Lung (tissue), 11 donors: ENCODE measurements at regions not wholly inside any gene's neighbourhood (a gene's known extent, or its start where the extent isn't known, plus 50 kb on each side); places are given as distances from the start of the nearest gene placed in this dataset.

Experiments
- ATAC-seq: fragments of 200-7000 bp; cut with Tn5 transposase; one replicate; pipeline ENCODE4 v1.9.1; 2020; ENCODE audit warnings: moderate number of reproducible peaks; ENCODE audit not compliant: insufficient read depth, low FRiP score
- DNase-seq, 3 donors: peaks; one replicate each; pipeline ENCODE4 v3.0.0-alpha.2; 2013 to 2017
- H3K27ac ChIP-seq, 2 donors: one replicate each; pipeline ENCODE4 v1.5.1; 2013; ENCODE audit warnings: mild to moderate bottlenecking in 2 of 2, moderate library complexity in 2 of 2, control low read depth in 1 of 2, inconsistent platforms in 1 of 2, low read depth in 1 of 2, low read length in 1 of 2
- H3K27me3 ChIP-seq, 3 donors: one replicate each; pipeline ENCODE4 v1.5.1; 2013; ENCODE audit warnings: low read length in 2 of 3; ENCODE audit not compliant: control insufficient read depth in 3 of 3, insufficient read depth in 3 of 3
- H3K36me3 ChIP-seq, 4 donors: one replicate each; pipeline ENCODE4 v1.5.1; 2013; ENCODE audit warnings: low read length in 4 of 4, mild to moderate bottlenecking in 1 of 4, moderate library complexity in 1 of 4; ENCODE audit not compliant: control insufficient read depth in 4 of 4, insufficient read depth in 4 of 4
- H3K4me1 ChIP-seq, 5 donors: one replicate each; pipeline ENCODE4 v1.5.1; 2013; ENCODE audit warnings: low read length in 5 of 5, mild to moderate bottlenecking in 2 of 5, moderate library complexity in 1 of 5; ENCODE audit not compliant: control insufficient read depth in 5 of 5, insufficient read depth in 5 of 5
- H3K4me3 ChIP-seq: one replicate; pipeline ENCODE4 v1.5.1; 2013; ENCODE audit warnings: mild to moderate bottlenecking, control low read depth, moderate library complexity
- H3K9ac ChIP-seq, 2 donors: one replicate each; pipeline ENCODE4 v1.5.1; 2013; ENCODE audit warnings: low read length in 2 of 2, control low read depth in 1 of 2; ENCODE audit not compliant: insufficient read depth in 1 of 2
- H3K9me3 ChIP-seq, 4 donors: one replicate each; pipeline ENCODE4 v1.5.1; 2013; ENCODE audit warnings: low read length in 3 of 4, mild to moderate bottlenecking in 1 of 4, moderate library complexity in 1 of 4; ENCODE audit not compliant: control insufficient read depth in 4 of 4, insufficient read depth in 3 of 4
- CTCF ChIP-seq: IDR thresholded peaks from 2 replicates; pipeline ENCODE4 v1.5.1; 2012; ENCODE audit warnings: mild to moderate bottlenecking; ENCODE audit errors: control extremely low read depth, extremely low read depth
- WGBS, 2 donors: extraction: QIAGEN DNeasy Blood & Tissue Kit; methylation state at CpG; one replicate each; pipeline ENCODE4 v1.1.7; 2013; 5-methylcytosine and 5-hydroxymethylcytosine counted together
- donor health status: control.
- donor health status: control.
- donor health status: Bipolar disorder and iron deficiency.
- donor health status: healthy.
- donor health status: DM: yes; HTN: yes; CAD: no.

- Histone ChIP-seq H3K36me3 (no peaks in the 10 kb centered on the region), H3K27me3 (no peaks in the 10 kb centered on the region), H3K9me3 (peaks cover 0 to 3% (median 0%) of the 10 kb centered on the region in 4 donors), H3K4me1 (no peaks in the 10 kb centered on the region), H3K9ac (no peak overlapping the region), H3K27ac (no peak overlapping the region), H3K4me3 (no peak overlapping the region)
- WGBS, 2 donors, result 92 to 97% methylated on average over 3 of the region's 3 CpGs
- no peak for DNase-seq
- TF ChIP-seq CTCF, result no peak
- ATAC-seq, result no peak
Observed at GRCh38 chr11:115047631-115048030, 369.3 kb downstream of the NXPE2 start.

DNA sequence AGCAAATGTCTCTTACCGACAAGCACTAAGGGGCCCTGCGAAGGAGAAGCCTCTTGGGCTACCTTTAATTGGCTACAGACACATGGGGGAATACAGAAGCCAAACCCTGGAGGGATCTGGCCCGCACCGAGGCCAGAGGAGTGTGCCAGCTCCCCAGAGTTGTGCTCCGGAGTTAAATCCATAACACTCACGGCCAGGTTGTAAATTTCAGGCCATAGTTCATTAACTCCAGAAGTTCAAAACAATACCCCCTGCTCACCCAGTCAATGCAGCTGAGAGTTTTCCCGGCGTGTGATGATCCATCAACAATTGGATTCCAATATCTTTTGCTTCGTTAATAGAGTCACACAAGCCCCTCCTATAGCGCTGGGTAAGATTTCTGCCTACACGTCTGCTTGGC, 371.5 kb downstream of the NXPE2 start:
- no peak for ATAC-seq
- H3K9ac ChIP-seq, result no peak overlapping the region

DNA sequence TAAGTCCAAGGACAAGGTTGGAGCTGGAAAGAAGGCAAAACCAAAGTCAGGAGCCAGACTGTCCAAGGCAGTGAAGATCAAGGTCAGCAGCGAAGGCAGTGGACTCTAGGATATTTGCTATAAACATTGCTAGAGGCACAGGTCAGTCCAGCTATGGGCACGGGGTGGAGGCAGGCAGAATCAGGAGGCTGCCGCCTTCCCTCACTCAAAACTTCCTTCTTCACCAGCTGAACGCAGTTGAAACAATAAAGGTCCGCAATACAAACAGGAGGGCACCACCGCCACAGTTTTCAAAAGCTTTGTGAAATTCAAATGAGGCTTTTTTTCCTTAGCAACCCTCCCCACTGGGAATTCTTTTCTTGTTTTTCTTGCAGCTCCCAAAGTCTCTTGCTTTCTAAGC, 372.4 kb downstream of the NXPE2 start:
- Histone ChIP-seq H3K36me3 (no peaks in the 10 kb centered on the region), H3K4me1 (no peaks in the 10 kb centered on the region), H3K4me3 (no peak overlapping the region), H3K27me3 (no peaks in the 10 kb centered on the region), H3K9ac (no peak overlapping the region), H3K27ac (no peak overlapping the region), H3K9me3 (peaks cover 0 to 7% (median 0%) of the 10 kb centered on the region in 4 donors)
- no peak for DNase-seq
- TF ChIP-seq CTCF, result no peak
- WGBS, 2 donors, result 45 to 56% methylated on average over 6 of the region's 6 CpGs
- no peak for ATAC-seq

More for the DNA sequence above, 371.5 kb downstream of the NXPE2 start:
- no peaks in the 10 kb centered on the region for H3K27me3 ChIP-seq
- no peak overlapping the region for H3K4me3 ChIP-seq
- no peak for DNase-seq
- H3K4me1 ChIP-seq, result no peaks in the 10 kb centered on the region
- peaks cover 0 to 5% (median 0%) of the 10 kb centered on the region in 4 donors for H3K9me3 ChIP-seq
- H3K36me3 ChIP-seq, result no peaks in the 10 kb centered on the region
- no peak overlapping the region for H3K27ac ChIP-seq
- 87% methylated on average over 11 of the region's 11 CpGs for WGBS, 2 donors
- TF ChIP-seq CTCF, result no peak

DNA sequence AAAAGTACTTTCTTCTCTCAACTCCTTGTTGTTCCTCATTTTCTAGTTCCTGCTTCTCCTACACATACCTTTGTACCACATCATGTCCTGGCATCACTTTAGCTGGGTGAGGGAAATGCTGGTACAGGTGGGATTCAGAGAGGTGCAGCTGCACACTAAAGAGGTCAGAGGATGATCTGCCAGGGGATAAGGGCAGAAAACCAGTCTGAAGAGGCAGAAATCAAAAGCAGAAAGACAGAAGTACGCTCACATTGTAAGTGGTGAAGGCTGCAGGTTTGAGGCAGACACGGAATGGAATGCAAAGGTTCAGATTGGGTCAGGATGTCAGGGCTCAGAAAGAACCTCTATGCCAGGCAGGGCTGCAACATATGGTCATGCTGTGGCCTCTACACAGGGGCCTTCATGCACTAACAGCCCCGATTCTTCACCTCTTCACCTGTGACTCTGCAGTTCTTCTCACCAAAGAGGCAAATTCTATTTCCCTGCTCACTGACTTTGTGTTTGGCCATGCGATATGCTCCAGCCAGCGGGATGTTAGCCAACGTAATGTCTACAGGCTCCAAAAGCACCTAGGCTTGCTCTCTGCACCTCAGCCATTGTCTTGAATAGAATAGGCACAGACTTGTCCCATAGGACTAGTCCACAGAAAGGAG, 373.7 kb downstream of the NXPE2 start:
- Histone ChIP-seq H3K27me3 (no peaks in the 10 kb centered on the region), H3K4me1 (no peaks in the 10 kb centered on the region), H3K4me3 (no peak overlapping the region), H3K9me3 (peaks cover 0 to 7% (median 2%) of the 10 kb centered on the region in 4 donors), H3K36me3 (no peaks in the 10 kb centered on the region), H3K9ac (no peak overlapping the region), H3K27ac (no peak overlapping the region)
- WGBS, 2 donors, result 80 to 86% methylated on average over 6 of the region's 6 CpGs
- no peak for ATAC-seq
- TF ChIP-seq CTCF, result no peak
- DNase-seq, result no peak
